Keratinocyte (primary cell): ENCODE measurements at regions not wholly inside any gene's neighbourhood (a gene's known extent, or its start where the extent isn't known, plus 50 kb on each side); places are given as distances from the start of the nearest gene placed in this dataset.

ENCODE experiments used
- DNase-seq: peaks from one replicate; pipeline ENCODE4 v3.0.0-alpha.2; 2011; ENCODE audit warnings: low read depth, missing footprints, low spot score
- FAIRE-seq: peaks from 2 replicates; lab custom pipeline; 2011; peaks lifted over from hg19 to GRCh38; lab: Jason Lieb, UNC
- H2AFZ ChIP-seq: 2 replicates; pipeline ENCODE4 v1.6.0; 2012; ENCODE audit warnings: low read length, control low read depth, inconsistent platforms; ENCODE audit not compliant: control insufficient read depth
- H3K27ac ChIP-seq: 2 replicates; pipeline ENCODE4 v1.5.1; 2011; ENCODE audit warnings: low read length; ENCODE audit not compliant: control insufficient read depth, insufficient read depth
- H3K27me3 ChIP-seq: 3 replicates; pipeline ENCODE4 v1.6.0; 2011; ENCODE audit warnings: low read length; ENCODE audit not compliant: control insufficient read depth, insufficient read depth; ENCODE audit errors: extremely low read depth
- H3K36me3 ChIP-seq, 2 experiments: 2 replicates in 1 of 2; 3 replicates in 1 of 2; pipeline ENCODE4 v1.5.1; 2011; ENCODE audit warnings: low read length in 2 of 2, mild to moderate bottlenecking in 1 of 2; ENCODE audit not compliant: control insufficient read depth in 2 of 2, insufficient read depth in 2 of 2; ENCODE audit errors: extremely low read depth in 1 of 2
- H3K4me1 ChIP-seq: 3 replicates; pipeline ENCODE4 v1.5.1; 2011; ENCODE audit warnings: low read length; ENCODE audit not compliant: control insufficient read depth, insufficient read depth; ENCODE audit errors: extremely low read depth
- H3K4me2 ChIP-seq: 3 replicates; pipeline ENCODE4 v1.6.0; 2011; ENCODE audit warnings: low read depth, low read length; ENCODE audit not compliant: control insufficient read depth, insufficient read depth; ENCODE audit errors: extremely low read depth
- H3K4me3 ChIP-seq, 3 experiments: fragments of 200-600 bp in 1 of 3; sonication (generic) in 1 of 3; 2 replicates in 2 of 3; 3 replicates in 1 of 3; pipeline ENCODE4 v1.5.1; 2011 to 2016; ENCODE audit warnings: low read length in 3 of 3, mild to moderate bottlenecking in 3 of 3, control low read depth in 2 of 3, inconsistent platforms in 1 of 3, low read depth in 1 of 3, mixed read lengths in 1 of 3, mixed run types in 1 of 3, moderate library complexity in 1 of 3; ENCODE audit not compliant: control insufficient read depth in 2 of 3, insufficient read depth in 2 of 3; ENCODE audit errors: extremely low read depth in 1 of 3
- H3K79me2 ChIP-seq: 2 replicates; pipeline ENCODE4 v1.6.0; 2012; ENCODE audit warnings: low read length; ENCODE audit not compliant: control insufficient read depth, insufficient read depth
- H3K9ac ChIP-seq: 3 replicates; pipeline ENCODE4 v1.6.0; 2011; ENCODE audit warnings: low read length; ENCODE audit not compliant: control insufficient read depth, insufficient read depth; ENCODE audit errors: extremely low read depth
- H3K9me1 ChIP-seq: 3 replicates; pipeline ENCODE4 v1.6.0; 2011; ENCODE audit warnings: low read length; ENCODE audit not compliant: control insufficient read depth, insufficient read depth; ENCODE audit errors: extremely low read depth
- H3K9me3 ChIP-seq: 2 replicates; pipeline ENCODE4 v1.5.1; 2012; ENCODE audit warnings: low read depth, low read length; ENCODE audit not compliant: control insufficient read depth
- H4K20me1 ChIP-seq: 3 replicates; pipeline ENCODE4 v1.6.0; 2011; ENCODE audit warnings: low read length; ENCODE audit not compliant: control insufficient read depth, insufficient read depth; ENCODE audit errors: extremely low read depth
- CTCF ChIP-seq, 3 experiments: IDR thresholded peaks in 1 of 3; conservative IDR thresholded peaks in 1 of 3; optimal IDR thresholded peaks in 1 of 3; 2 replicates in 2 of 3; 3 replicates in 1 of 3; pipeline versions ENCODE3 to v1.5.1; 2011; ENCODE audit warnings: low read length in 3 of 3, mild to moderate bottlenecking in 3 of 3, moderate library complexity in 2 of 3, control low read depth in 1 of 3, inconsistent platforms in 1 of 3; ENCODE audit not compliant: insufficient read depth in 2 of 3; ENCODE audit errors: extremely low read depth in 1 of 3
- EZH2 ChIP-seq: IDR thresholded peaks from one replicate; pipeline ENCODE4 v1.6.1; 2012; ENCODE audit warnings: inconsistent platforms, mild to moderate bottlenecking, low read length, moderate library complexity
- dilution Hi-C: fragments of 300-500 bp; cut with MboI; formaldehyde crosslinking; loops from one replicate; pipeline ENCODE4 v1.7.0; 2020; ENCODE audit warnings: low sequenced_read_pairs; ENCODE audit not compliant: extremely low pct_ligation_motif_present

GRCh38 chr22:48672387-48672786 lies 1155.3 kb downstream of the BRD1 start:
- H3K9ac ChIP-seq = no peak overlapping the region
- TF ChIP-seq EZH2 (no peak), CTCF (optimal IDR thresholded peaks at IDR 0.05 in 1 of 3, IDR thresholded peaks at IDR 0.05 in 1 of 3, conservative IDR thresholded peaks at IDR 0.05 in 1 of 3; ENCODE audit: extremely low read depth in 1 of 3, insufficient read depth in 2 of 3, low read length in 3 of 3) (no peak)
- no peaks in the 10 kb centered on the region for H3K27me3 ChIP-seq
- H3K4me1 ChIP-seq = no peaks in the 10 kb centered on the region
- no peaks in the 10 kb centered on the region for H4K20me1 ChIP-seq
- no peak overlapping the region for H3K4me3 ChIP-seq
- FAIRE-seq (no peak), DNase-seq (no peak)
- H3K36me3 ChIP-seq = no peaks in the 10 kb centered on the region
- peaks cover 11% of the 10 kb centered on the region for H3K9me3 ChIP-seq
- no peak overlapping the region for H3K27ac ChIP-seq
- no peak overlapping the region for H3K4me2 ChIP-seq
- H3K9me1 ChIP-seq = no peaks in the 10 kb centered on the region
- dilution Hi-C loops = no loop called here
- H2AFZ ChIP-seq = no peak overlapping the region
- H3K79me2 ChIP-seq = no peaks in the 10 kb centered on the region

GRCh38 chr22:48670731-48671130 lies 1156.9 kb downstream of the BRD1 start:
- H3K27me3 ChIP-seq = no peaks in the 10 kb centered on the region

More at GRCh38 chr22:48670731-48671130, 1156.9 kb downstream of the BRD1 start:
- no peak for TF ChIP-seq CTCF (optimal IDR thresholded peaks at IDR 0.05 in 1 of 3, IDR thresholded peaks at IDR 0.05 in 1 of 3, conservative IDR thresholded peaks at IDR 0.05 in 1 of 3; ENCODE audit: extremely low read depth in 1 of 3, insufficient read depth in 2 of 3, low read length in 3 of 3)
- no peak for TF ChIP-seq EZH2
- Histone ChIP-seq H3K79me2 (no peaks in the 10 kb centered on the region), H3K4me3 (no peak overlapping the region), H2AFZ (no peak overlapping the region), H3K4me1 (no peaks in the 10 kb centered on the region), H4K20me1 (no peaks in the 10 kb centered on the region), H3K9me1 (no peaks in the 10 kb centered on the region), H3K9me3 (peaks cover 12% of the 10 kb centered on the region), H3K27ac (no peak overlapping the region), H3K4me2 (no peak overlapping the region), H3K9ac (no peak overlapping the region), H3K36me3 (no peaks in the 10 kb centered on the region)
- FAIRE-seq = no peak
- no peak for DNase-seq
- dilution Hi-C loops = no loop called here
